ENCODE measurements at regions not wholly inside any gene's neighbourhood (a gene's known extent, or its start where the extent isn't known, plus 50 kb on each side); places are given as distances from the start of the nearest gene placed in this dataset.

- no peaks in the 10 kb centered on the region for H3K79me2 ChIP-seq (replicated peaks; ENCODE audit: insufficient read depth)
- H3K4me3 ChIP-seq = no peak overlapping the region
Measured at GRCh38 chr3:94258851-94259250, 196.0 kb downstream of the NSUN3 start.

More at GRCh38 chr3:94258851-94259250, 196.0 kb downstream of the NSUN3 start:
- peaks cover 4% of the 10 kb centered on the region; the same call in 1 of the 2 replicates for H3K9me2 ChIP-seq (ENCODE audit: insufficient read depth)
- Mint-ChIP-seq H3K4me1 (peaks cover 7% of the 10 kb centered on the region), H3K9me3 (peaks cover 14% of the 10 kb centered on the region), H3K27ac (no peak overlapping the region), H3K27me3 (ENCODE audit: insufficient read depth, low read depth, poor library complexity) (no peaks in the 10 kb centered on the region), H3K36me3 (ENCODE audit: low read depth) (peaks cover 12% of the 10 kb centered on the region), H3K4me3 (no peak overlapping the region)
- H3K4me1 ChIP-seq (ENCODE audit: insufficient read depth) = no peaks in the 10 kb centered on the region; the same call in 1 of the 2 replicates
- no peak for TF ChIP-seq CTCF (conservative IDR thresholded peaks at IDR 0.05; ENCODE audit: low read depth in 2 of 2)
- TF ChIP-seq EZH2 (IDR thresholded peaks at IDR 0.05; ENCODE audit: low read depth, unreplicated experiment) = no peak
- TF ChIP-seq EZH2phosphoT487 (IDR thresholded peaks at IDR 0.05; ENCODE audit: unreplicated experiment) = no peak
- TF ChIP-seq REST (IDR thresholded peaks at IDR 0.05; ENCODE audit: unreplicated experiment) = no peak
- no peak for TF ChIP-seq ZNF331 (CRISPR knock-in tag; IDR thresholded peaks at IDR 0.05; ENCODE audit: low read depth)
- no peak for TF ChIP-seq ETS1 (IDR thresholded peaks at IDR 0.05)
- no peak for TF ChIP-seq CREB1 (CRISPR knock-in tag; IDR thresholded peaks at IDR 0.05; ENCODE audit: low read depth)
- TF ChIP-seq JUNB (IDR thresholded peaks at IDR 0.05; ENCODE audit: unreplicated experiment) = no peak
- no peak for TF ChIP-seq ZNF462 (CRISPR knock-in tag; IDR thresholded peaks at IDR 0.05)
- TF ChIP-seq ZNF114 (CRISPR knock-in tag; IDR thresholded peaks at IDR 0.05) = no peak
- no peak for TF ChIP-seq NANOG (IDR thresholded peaks at IDR 0.05; ENCODE audit: borderline replicate concordance)
- no peak for TF ChIP-seq STAT1 (IDR thresholded peaks at IDR 0.05; ENCODE audit: unreplicated experiment)
- no peak for TF ChIP-seq POLR2AphosphoS5 (IDR thresholded peaks at IDR 0.05; ENCODE audit: low read depth)
- no peaks in the 10 kb centered on the region for H3K36me3 ChIP-seq (ENCODE audit: insufficient read depth)
- no peak overlapping the region; the same call in 1 of the 2 replicates for H2AFZ ChIP-seq
- no peaks in the 10 kb centered on the region for H3F3A ChIP-seq (replicated peaks; ENCODE audit: low read depth)
- H3K27me3 ChIP-seq (ENCODE audit: insufficient read depth) = no peaks in the 10 kb centered on the region
- no peak overlapping the region for H3K27ac ChIP-seq (ENCODE audit: low read depth)
- ATAC-seq (no peak), DNase-seq (ENCODE audit: low spot score) (no peak)
- H3K4me2 ChIP-seq = no peak overlapping the region
- no peaks in the 10 kb centered on the region for H4K20me1 ChIP-seq (replicated peaks; ENCODE audit: insufficient read depth)

Measured in GM23338 (cell line).